ENCODE measurements at regions not wholly inside any gene's neighbourhood (a gene's known extent, or its start where the extent isn't known, plus 50 kb on each side); places are given as distances from the start of the nearest gene placed in this dataset.

GRCh38 chr18:40976050-40976449 is 979.0 kb upstream of the PIK3C3 start:
- H3K4me3 ChIP-seq (ENCODE audit: low read depth, low read length) = no peak overlapping the region
- no peaks in the 10 kb centered on the region for H3K36me3 ChIP-seq (ENCODE audit: control insufficient read depth, insufficient read depth, low read length)
- DNase-seq (ENCODE audit: low read depth) = no peak
- no peak for TF ChIP-seq CTCF (IDR thresholded peaks at IDR 0.05; ENCODE audit: insufficient read depth, low read length, poor library complexity, severe bottlenecking)
- no peaks in the 10 kb centered on the region for H3K27me3 ChIP-seq (ENCODE audit: control insufficient read depth, insufficient read depth, low read length)

GRCh38 chr18:40974448-40974847 is 980.6 kb upstream of the PIK3C3 start:
- H3K4me3 ChIP-seq (ENCODE audit: low read depth, low read length) = no peak overlapping the region
- no peak for DNase-seq (ENCODE audit: low read depth)
- no peak for TF ChIP-seq CTCF (IDR thresholded peaks at IDR 0.05; ENCODE audit: insufficient read depth, low read length, poor library complexity, severe bottlenecking)
- no peaks in the 10 kb centered on the region for H3K36me3 ChIP-seq (ENCODE audit: control insufficient read depth, insufficient read depth, low read length)
- H3K27me3 ChIP-seq (ENCODE audit: control insufficient read depth, insufficient read depth, low read length) = no peaks in the 10 kb centered on the region

GRCh38 chr18:40962784-40963183 is 992.2 kb upstream of the PIK3C3 start:
- H3K4me3 ChIP-seq (ENCODE audit: low read depth, low read length) = no peak overlapping the region
- no peaks in the 10 kb centered on the region for H3K27me3 ChIP-seq (ENCODE audit: control insufficient read depth, insufficient read depth, low read length)
- DNase-seq (ENCODE audit: low read depth) = no peak
- H3K36me3 ChIP-seq (ENCODE audit: control insufficient read depth, insufficient read depth, low read length) = no peaks in the 10 kb centered on the region
- TF ChIP-seq CTCF (IDR thresholded peaks at IDR 0.05; ENCODE audit: insufficient read depth, low read length, poor library complexity, severe bottlenecking) = no peak

- no peak for TF ChIP-seq CTCF (IDR thresholded peaks at IDR 0.05; ENCODE audit: insufficient read depth, low read length, poor library complexity, severe bottlenecking)
- H3K36me3 ChIP-seq (ENCODE audit: control insufficient read depth, insufficient read depth, low read length) = no peaks in the 10 kb centered on the region
Measured at GRCh38 chr18:40957533-40958070, 997.4 kb upstream of the PIK3C3 start.

GRCh38 chr18:40956213-40956612 is 998.8 kb upstream of the PIK3C3 start:
- DNase-seq (ENCODE audit: low read depth) = no peak
- Histone ChIP-seq H3K36me3 (ENCODE audit: control insufficient read depth, insufficient read depth, low read length) (no peaks in the 10 kb centered on the region), H3K4me3 (ENCODE audit: low read depth, low read length) (no peak overlapping the region), H3K27me3 (ENCODE audit: control insufficient read depth, insufficient read depth, low read length) (no peaks in the 10 kb centered on the region)
- no peak for TF ChIP-seq CTCF (IDR thresholded peaks at IDR 0.05; ENCODE audit: insufficient read depth, low read length, poor library complexity, severe bottlenecking)

More at GRCh38 chr18:40957533-40958070, 997.4 kb upstream of the PIK3C3 start:
- no peak for DNase-seq (ENCODE audit: low read depth)
- Histone ChIP-seq H3K27me3 (ENCODE audit: control insufficient read depth, insufficient read depth, low read length) (no peaks in the 10 kb centered on the region), H3K4me3 (ENCODE audit: low read depth, low read length) (no peak overlapping the region)

GRCh38 chr18:40955351-40955750 is 999.7 kb upstream of the PIK3C3 start:
- no peak for DNase-seq (ENCODE audit: low read depth)
- no peak for TF ChIP-seq CTCF (IDR thresholded peaks at IDR 0.05; ENCODE audit: insufficient read depth, low read length, poor library complexity, severe bottlenecking)
- H3K27me3 ChIP-seq (ENCODE audit: control insufficient read depth, insufficient read depth, low read length) = no peaks in the 10 kb centered on the region
- no peak overlapping the region for H3K4me3 ChIP-seq (ENCODE audit: low read depth, low read length)
- no peaks in the 10 kb centered on the region for H3K36me3 ChIP-seq (ENCODE audit: control insufficient read depth, insufficient read depth, low read length)

Data from kidney epithelial cell (primary cell).